NB4 (cell line): ENCODE measurements at regions not wholly inside any gene's neighbourhood (a gene's known extent, or its start where the extent isn't known, plus 50 kb on each side); places are given as distances from the start of the nearest gene placed in this dataset.

Source experiments
- CTCF ChIP-seq: IDR thresholded peaks from one replicate; pipeline ENCODE4 v1.5.1; 2012; ENCODE audit warnings: low read depth, low read length
- POLR2A ChIP-seq: IDR thresholded peaks from 2 replicates; pipeline ENCODE4 v1.6.1; 2011; ENCODE audit warnings: mild to moderate bottlenecking; ENCODE audit not compliant: insufficient read length; ENCODE audit errors: extremely low read depth

GRCh38 chr4:171721937-171722336 is 91.3 kb upstream of the GALNTL6 start:
- TF ChIP-seq CTCF (no peak), POLR2A (no peak)
